Pancreas (tissue), 10 donors: ENCODE measurements at regions not wholly inside any gene's neighbourhood (a gene's known extent, or its start where the extent isn't known, plus 50 kb on each side); places are given as distances from the start of the nearest gene placed in this dataset.
A peak's percentile ranks its signal among the peaks of the same experiment; 100 is the strongest.

Experiments
- ATAC-seq, 4 donors: fragments of 200-7000 bp; cut with Tn5 transposase; one replicate each; pipeline versions ENCODE4 v1.8.0 to v1.9.1; 2020; ENCODE audit warnings: mild to moderate bottlenecking in 4 of 4, moderate library complexity in 4 of 4
- DNase-seq, 6 donors: peaks; one replicate each; pipeline ENCODE4 v3.0.0-alpha.2; 2020
- FAIRE-seq: peaks from 2 replicates; lab custom pipeline; 2012; peaks lifted over from hg19 to GRCh38; lab: Jason Lieb, UNC
- H3K27ac ChIP-seq, 4 donors: fragments of 200-600 bp; sonication (generic); 1 replicate in 3 of 4; 2 replicates in 1 of 4; pipeline versions ENCODE4 v1.5.0 to v1.8.0; 2020
- H3K27me3 ChIP-seq, 4 donors: fragments of 200-600 bp; one replicate each; pipeline ENCODE4 v1.8.0; 2021
- H3K36me3 ChIP-seq, 3 donors: fragments of 200-600 bp; sonication (generic) in 1 of 3; one replicate each; pipeline versions ENCODE4 v1.5.0 to v1.8.0; 2020 to 2021
- H3K4me1 ChIP-seq, 3 donors: fragments of 200-600 bp; one replicate each; pipeline ENCODE4 v1.8.0; 2021
- H3K4me3 ChIP-seq, 4 donors: fragments of 200-600 bp; sonication (generic) in 2 of 4; one replicate each; pipeline versions ENCODE4 v1.5.0 to v1.8.0; 2020 to 2021
- H3K9me3 ChIP-seq, 4 donors: fragments of 200-600 bp; one replicate each; pipeline ENCODE4 v1.8.0; 2021
- WGBS, 2 donors: extraction: QIAGEN DNeasy Blood & Tissue Kit; methylation state at CpG; one replicate each; pipeline ENCODE4 v1.1.7; 2013; 5-methylcytosine and 5-hydroxymethylcytosine counted together
- intact Hi-C, 3 donors: fragments of 100-400 bp; cut with DNase I; formaldehyde crosslinking; loops; one replicate each; pipeline versions ENCODE4 v1.11.1 to v1.14.2; 2022
- TF ChIP-seq, protein P1 (sequence below), 4 donors: fragments of 200-600 bp; sonication (generic) in 3 of 4; IDR thresholded peaks; one replicate each; pipeline versions ENCODE4 v1.5.0 to v1.8.0; 2021; ENCODE audit warnings: antibody characterized with exemption in 4 of 4
- donor health status: healthy with polysubstance abuse.
- donor health status: DM: no; HTN: no; CAD: no; lungs with moderate emphysema.
- donor health status: DM: no; HTN: no; CAD: no.
- donor health status: control.
- donor health status: control.
- donor health status: Bipolar disorder and iron deficiency.
- donor health status: DM: yes; HTN: yes; CAD: no.
- donor health status: DM: no; HTN: no; CAD: no.
- donor health status: DM: no; HTN: no; CAD: no.
- donor health status: DM: yes; HTN: yes; CAD: no.

- Histone ChIP-seq H3K27me3 (no peaks in the 10 kb centered on the region), H3K36me3 (no peaks in the 10 kb centered on the region), H3K4me3 (no peak overlapping the region), H3K27ac (no peak overlapping the region), H3K4me1 (peaks cover 4 to 10% (median 8%) of the 10 kb centered on the region in 3 donors), H3K9me3 (no peaks in the 10 kb centered on the region)
- FAIRE-seq (no peak), ATAC-seq (no peak), DNase-seq (peak in 1 of 6 donors; percentile 3)
- WGBS, 2 donors, result 91 to 95% methylated on average over 6 of the region's 6 CpGs
- intact Hi-C loops, result no loop called here
- TF ChIP-seq, protein P1, sequence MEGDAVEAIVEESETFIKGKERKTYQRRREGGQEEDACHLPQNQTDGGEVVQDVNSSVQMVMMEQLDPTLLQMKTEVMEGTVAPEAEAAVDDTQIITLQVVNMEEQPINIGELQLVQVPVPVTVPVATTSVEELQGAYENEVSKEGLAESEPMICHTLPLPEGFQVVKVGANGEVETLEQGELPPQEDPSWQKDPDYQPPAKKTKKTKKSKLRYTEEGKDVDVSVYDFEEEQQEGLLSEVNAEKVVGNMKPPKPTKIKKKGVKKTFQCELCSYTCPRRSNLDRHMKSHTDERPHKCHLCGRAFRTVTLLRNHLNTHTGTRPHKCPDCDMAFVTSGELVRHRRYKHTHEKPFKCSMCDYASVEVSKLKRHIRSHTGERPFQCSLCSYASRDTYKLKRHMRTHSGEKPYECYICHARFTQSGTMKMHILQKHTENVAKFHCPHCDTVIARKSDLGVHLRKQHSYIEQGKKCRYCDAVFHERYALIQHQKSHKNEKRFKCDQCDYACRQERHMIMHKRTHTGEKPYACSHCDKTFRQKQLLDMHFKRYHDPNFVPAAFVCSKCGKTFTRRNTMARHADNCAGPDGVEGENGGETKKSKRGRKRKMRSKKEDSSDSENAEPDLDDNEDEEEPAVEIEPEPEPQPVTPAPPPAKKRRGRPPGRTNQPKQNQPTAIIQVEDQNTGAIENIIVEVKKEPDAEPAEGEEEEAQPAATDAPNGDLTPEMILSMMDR (IDR thresholded peaks at IDR 0.05), result no peak
These were observed 152.3 kb downstream of the OLFM1 start for GRCh38 chr9:135239769-135240141.

GRCh38 chr9:135240222-135240621, 152.8 kb downstream of the OLFM1 start:
- Histone ChIP-seq H3K36me3 (no peaks in the 10 kb centered on the region), H3K9me3 (no peaks in the 10 kb centered on the region), H3K4me3 (no peak overlapping the region), H3K27ac (no peak overlapping the region), H3K27me3 (no peaks in the 10 kb centered on the region), H3K4me1 (peaks cover 7 to 14% (median 13%) of the 10 kb centered on the region in 3 donors)
- FAIRE-seq (no peak), DNase-seq (peak in 1 of 6 donors; percentile 21), ATAC-seq (no peak)
- TF ChIP-seq, protein P1 (IDR thresholded peaks at IDR 0.05), result no peak
- WGBS, 2 donors, result 87 to 90% methylated on average over 6 of the region's 6 CpGs
- intact Hi-C loops, result no loop called here

DNA sequence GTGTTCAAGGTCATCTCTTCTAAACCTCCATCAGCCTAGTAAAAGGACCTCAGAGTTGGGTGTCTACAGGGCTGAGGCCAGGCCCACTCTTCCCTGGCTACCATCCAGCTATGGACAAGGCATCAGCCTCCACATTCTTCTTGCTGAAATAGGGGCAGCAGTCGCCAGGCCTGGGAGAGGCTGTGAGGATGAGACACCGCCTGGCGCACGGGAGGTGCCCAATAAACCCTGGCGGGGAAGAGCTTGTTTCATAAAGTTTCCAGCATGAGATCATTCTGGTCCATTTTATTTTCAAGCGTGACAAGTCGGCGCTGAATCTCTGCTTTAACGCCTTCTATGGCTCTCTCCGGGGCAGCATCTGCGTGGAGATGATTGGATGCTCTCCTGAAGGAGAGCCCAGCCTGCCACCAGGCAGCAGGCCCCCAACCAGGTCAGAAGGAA, 153.4 kb downstream of the OLFM1 start:
- Histone ChIP-seq H3K4me1 (peaks cover 7 to 14% (median 13%) of the 10 kb centered on the region in 3 donors), H3K4me3 (no peak overlapping the region), H3K27ac (no peak overlapping the region), H3K36me3 (no peaks in the 10 kb centered on the region), H3K9me3 (no peaks in the 10 kb centered on the region), H3K27me3 (no peaks in the 10 kb centered on the region)
- TF ChIP-seq, protein P1 (IDR thresholded peaks at IDR 0.05), result no peak
- ATAC-seq (no peak), DNase-seq (peak in 4 of 6 donors; percentile 7 to 33 (median 27)), FAIRE-seq (no peak)
- intact Hi-C loops, result no loop called here
- WGBS, 2 donors, result 92 to 95% methylated on average over 11 of the region's 11 CpGs

DNA sequence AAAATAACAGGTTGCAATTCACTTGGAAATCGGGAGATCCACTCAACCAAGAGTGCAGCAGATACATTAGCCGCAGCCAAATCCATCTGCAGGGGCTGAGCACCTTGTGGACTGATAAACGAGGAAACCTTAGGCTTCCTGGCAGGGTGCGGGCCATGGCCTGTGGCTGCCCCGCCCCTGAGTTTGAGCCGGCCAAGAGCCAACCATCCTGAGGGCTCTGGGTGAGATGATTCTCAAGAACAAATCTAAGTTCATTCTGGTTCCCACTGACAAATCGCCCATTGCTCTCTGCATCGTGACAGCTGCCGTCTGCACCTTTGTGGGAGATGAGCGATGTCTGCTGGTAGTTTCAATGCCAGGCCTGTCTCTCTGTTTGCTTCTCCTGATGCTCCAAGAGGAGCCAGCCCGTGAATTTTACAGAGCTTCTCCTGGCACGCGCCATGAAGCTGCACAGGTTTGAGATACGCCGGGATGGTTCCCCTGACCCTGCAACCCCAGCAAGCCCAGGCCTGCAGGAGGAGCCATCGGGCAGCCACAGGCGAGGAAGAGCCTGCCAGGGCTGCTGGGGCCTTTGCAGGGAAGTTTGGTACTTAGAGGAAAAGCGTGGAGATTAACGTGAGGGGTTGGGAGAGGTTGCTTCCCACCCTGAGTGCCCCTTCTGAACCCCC, 154.0 kb downstream of the OLFM1 start:
- intact Hi-C loops, result no loop called here
- no peak for FAIRE-seq
- no peaks in the 10 kb centered on the region for H3K9me3 ChIP-seq
- H3K27me3 ChIP-seq, result no peaks in the 10 kb centered on the region
- peak in 4 of 6 donors; percentile 5 to 36 (median 20) for DNase-seq
- H3K27ac ChIP-seq, result no peak overlapping the region
- 84 to 86% methylated on average over 19 of the region's 19 CpGs for WGBS, 2 donors
- TF ChIP-seq, protein P1 (IDR thresholded peaks at IDR 0.05), result no peak
- no peak for ATAC-seq
- peaks cover 7 to 14% (median 13%) of the 10 kb centered on the region in 3 donors for H3K4me1 ChIP-seq
- no peaks in the 10 kb centered on the region for H3K36me3 ChIP-seq
- H3K4me3 ChIP-seq, result no peak overlapping the region

- intact Hi-C loops, result no loop called here
- FAIRE-seq (no peak), ATAC-seq (no peak), DNase-seq (peak in 2 of 6 donors; percentile 12 to 47)
- TF ChIP-seq, protein P1 (IDR thresholded peaks at IDR 0.05), result no peak
- no peaks in the 10 kb centered on the region for H3K27me3 ChIP-seq
- H3K4me3 ChIP-seq, result no peak overlapping the region
- WGBS, 2 donors, result 87% methylated on average over 9 of the region's 9 CpGs
- no peak overlapping the region for H3K27ac ChIP-seq
- no peaks in the 10 kb centered on the region for H3K36me3 ChIP-seq
- H3K4me1 ChIP-seq, result peaks cover 7 to 15% (median 14%) of the 10 kb centered on the region in 3 donors
- no peaks in the 10 kb centered on the region for H3K9me3 ChIP-seq
These were observed 154.6 kb downstream of the OLFM1 start for GRCh38 chr9:135242049-135242396.
